ENCODE measurements at regions not wholly inside any gene's neighbourhood (a gene's known extent, or its start where the extent isn't known, plus 50 kb on each side); places are given as distances from the start of the nearest gene placed in this dataset.

GRCh38 chr5:53418826-53419658 lies 61.4 kb upstream of the FST start:
- WGBS (ENCODE audit: insufficient coverage), result no CpG with 5 or more reads among the region's 5 CpGs
- Histone ChIP-seq H3K27ac (ENCODE audit: low read length in 2 of 2) (no peak overlapping the region), H3K79me2 (ENCODE audit: control insufficient read depth, insufficient read depth, low read length) (no peaks in the 10 kb centered on the region), H3K27me3 (replicated peaks in 1 of 4; ENCODE audit: control extremely low read depth in 1 of 4, control insufficient read depth in 3 of 4, insufficient read depth in 4 of 4, low read length in 3 of 4) (no peaks in the 10 kb centered on the region), H3K9me3 (ENCODE audit: control extremely low read depth in 1 of 3, control insufficient read depth in 2 of 3, insufficient read depth in 1 of 3, low read length in 2 of 3) (peaks cover 0 to under 1% (median 0%) of the 10 kb centered on the region in 3 donors), H3K4me1 (ENCODE audit: control insufficient read depth in 2 of 2, insufficient read depth in 2 of 2, low read length in 2 of 2) (no peaks in the 10 kb centered on the region), H3K4me3 (ENCODE audit: control extremely low read depth in 1 of 5, extremely low read depth in 1 of 5, insufficient read depth in 1 of 5, low read depth in 2 of 5, low read length in 4 of 5) (no peak overlapping the region), H2AFZ (ENCODE audit: insufficient read depth, low read depth, low read length, poor library complexity, severe bottlenecking) (no peak overlapping the region), H3K9ac (ENCODE audit: low read length) (no peak overlapping the region), H4K20me1 (ENCODE audit: control insufficient read depth, insufficient read depth, low read length, poor library complexity, severe bottlenecking) (no peaks in the 10 kb centered on the region), H3K36me3 (replicated peaks in 1 of 2; ENCODE audit: control extremely low read depth in 1 of 2, control insufficient read depth in 1 of 2, extremely low read depth in 1 of 2, insufficient read depth in 2 of 2, low read length in 1 of 2) (no peaks in the 10 kb centered on the region), H3K4me2 (replicated peaks; ENCODE audit: low read depth, low read length, poor library complexity, severe bottlenecking) (no peak overlapping the region)
- DNase-seq (no peak), ATAC-seq (ENCODE audit: low read depth) (no peak)
- CTCF ChIA-PET, result no interaction called here
- no peaks in the 10 kb centered on the region for H3K9me3 Mint-ChIP-seq (ENCODE audit: insufficient read depth)
- no peaks in the 10 kb centered on the region for H3K4me1 Mint-ChIP-seq
- H3K4me3 Mint-ChIP-seq, result no peak overlapping the region
- H3K27me3 Mint-ChIP-seq, result peaks cover 5% of the 10 kb centered on the region
- intact Hi-C loops (cut with micrococcal nuclease), result no loop called here
- TF ChIP-seq EZH2 (IDR thresholded peaks at IDR 0.05; ENCODE audit: borderline replicate concordance, insufficient read depth, low read depth, low read length, poor library complexity, severe bottlenecking), result no peak
- no peak for TF ChIP-seq CTCF (IDR thresholded peaks at IDR 0.05)
- no peak overlapping the region for H3K27ac Mint-ChIP-seq
- POLR2A ChIA-PET, result no interaction called here

GRCh38 chr5:53422539-53422938 lies 57.9 kb upstream of the FST start:
- Histone ChIP-seq H4K20me1 (ENCODE audit: control insufficient read depth, insufficient read depth, low read length, poor library complexity, severe bottlenecking) (no peaks in the 10 kb centered on the region), H3K79me2 (ENCODE audit: control insufficient read depth, insufficient read depth, low read length) (no peaks in the 10 kb centered on the region), H3K27me3 (replicated peaks in 1 of 4; ENCODE audit: control extremely low read depth in 1 of 4, control insufficient read depth in 3 of 4, insufficient read depth in 4 of 4, low read length in 3 of 4) (no peaks in the 10 kb centered on the region), H3K4me2 (replicated peaks; ENCODE audit: low read depth, low read length, poor library complexity, severe bottlenecking) (no peak overlapping the region), H3K36me3 (replicated peaks in 1 of 2; ENCODE audit: control extremely low read depth in 1 of 2, control insufficient read depth in 1 of 2, extremely low read depth in 1 of 2, insufficient read depth in 2 of 2, low read length in 1 of 2) (no peaks in the 10 kb centered on the region), H3K4me3 (ENCODE audit: control extremely low read depth in 1 of 5, extremely low read depth in 1 of 5, insufficient read depth in 1 of 5, low read depth in 2 of 5, low read length in 4 of 5) (no peak overlapping the region), H3K9ac (ENCODE audit: low read length) (no peak overlapping the region), H2AFZ (ENCODE audit: insufficient read depth, low read depth, low read length, poor library complexity, severe bottlenecking) (no peak overlapping the region), H3K27ac (ENCODE audit: low read length in 2 of 2) (no peak overlapping the region), H3K9me3 (ENCODE audit: control extremely low read depth in 1 of 3, control insufficient read depth in 2 of 3, insufficient read depth in 1 of 3, low read length in 2 of 3) (no peaks in the 10 kb centered on the region), H3K4me1 (ENCODE audit: control insufficient read depth in 2 of 2, insufficient read depth in 2 of 2, low read length in 2 of 2) (no peaks in the 10 kb centered on the region)
- TF ChIP-seq EZH2 (IDR thresholded peaks at IDR 0.05; ENCODE audit: borderline replicate concordance, insufficient read depth, low read depth, low read length, poor library complexity, severe bottlenecking), result no peak
- TF ChIP-seq CTCF (IDR thresholded peaks at IDR 0.05), result no peak
- ATAC-seq (ENCODE audit: low read depth) (no peak), DNase-seq (no peak)
- Mint-ChIP-seq H3K27me3 (peaks cover 8% of the 10 kb centered on the region), H3K4me1 (no peaks in the 10 kb centered on the region), H3K4me3 (no peak overlapping the region), H3K9me3 (ENCODE audit: insufficient read depth) (no peaks in the 10 kb centered on the region), H3K27ac (no peak overlapping the region)
- POLR2A ChIA-PET, result no interaction called here
- intact Hi-C loops (cut with micrococcal nuclease), result no loop called here
- no CpG with 5 or more reads among the region's 3 CpGs for WGBS (ENCODE audit: insufficient coverage)
- CTCF ChIA-PET, result no interaction called here

Data from B cell (primary cell).